ENCODE measurements at regions not wholly inside any gene's neighbourhood (a gene's known extent, or its start where the extent isn't known, plus 50 kb on each side); places are given as distances from the start of the nearest gene placed in this dataset.
A peak's percentile ranks its signal among the peaks of the same experiment; 100 is the strongest.

DNA sequence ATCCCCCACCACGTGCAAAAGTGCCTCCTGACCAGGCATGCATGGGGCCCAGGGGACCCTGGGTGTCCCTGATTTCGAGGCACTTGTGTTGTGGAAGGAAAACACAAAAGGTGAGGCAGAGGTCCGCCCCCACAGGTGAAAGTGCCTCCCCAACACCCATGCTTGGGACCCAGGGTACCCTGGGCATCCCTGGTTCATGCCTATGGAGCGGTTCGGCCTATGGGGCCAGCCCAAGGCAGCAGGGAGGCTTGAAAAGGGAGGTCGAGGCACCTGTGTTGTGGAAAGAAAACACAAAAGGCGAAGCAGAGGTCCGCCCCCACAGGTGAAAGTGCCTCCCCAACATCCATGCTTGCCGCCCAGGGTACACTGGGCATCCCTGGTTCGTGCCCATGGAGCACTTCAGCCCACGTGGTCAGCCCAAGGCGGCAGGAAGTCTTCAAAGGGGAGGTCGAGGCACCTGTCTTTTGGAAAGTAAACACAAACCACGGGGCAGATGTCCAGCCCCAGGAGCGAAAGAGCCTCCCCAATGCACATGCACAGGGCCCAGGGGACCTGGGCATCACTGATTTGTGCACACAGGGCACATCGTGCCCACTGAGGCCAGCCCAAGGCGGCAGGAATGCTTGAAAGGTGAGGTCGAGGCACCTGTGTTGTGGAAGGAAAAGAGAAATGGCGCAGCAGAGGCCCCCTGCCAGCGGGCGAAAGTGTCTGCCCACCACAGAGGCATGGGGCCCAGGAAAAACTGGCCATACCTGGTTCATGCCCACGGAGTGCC is 375.5 kb downstream of the ALG10 start:
- peak in 1 of 2 experiments; percentile 30 for DNase-seq (ENCODE audit: low read depth in 1 of 2, low spot score in 2 of 2)
- Histone ChIP-seq H3K9me3 (replicated peaks) (peaks cover 13% of the 10 kb centered on the region; the same call in 1 of the 2 replicates), H3K36me3 (no peaks in the 10 kb centered on the region)

GRCh38 chr12:34398366-34398705 is 376.0 kb downstream of the ALG10 start:
- H3K4me3 ChIP-seq = no peak overlapping the region
- peak in 1 of 2 experiments; percentile 27 for DNase-seq (ENCODE audit: low read depth in 1 of 2, low spot score in 2 of 2)
- H3K27me3 ChIP-seq (replicated peaks) = no peaks in the 10 kb centered on the region
- H3K27ac ChIP-seq = no peak overlapping the region
- no peaks in the 10 kb centered on the region for H3K4me1 ChIP-seq (replicated peaks)
- H3K9me3 ChIP-seq (replicated peaks) = peaks cover 18% of the 10 kb centered on the region
- H3K36me3 ChIP-seq = no peaks in the 10 kb centered on the region

More for the DNA sequence above, 375.5 kb downstream of the ALG10 start:
- Histone ChIP-seq H3K4me1 (replicated peaks) (no peaks in the 10 kb centered on the region), H3K27ac (no peak overlapping the region), H3K27me3 (replicated peaks) (no peaks in the 10 kb centered on the region), H3K4me3 (no peak overlapping the region)

GRCh38 chr12:34398706-34399630 is 376.7 kb downstream of the ALG10 start:
- Histone ChIP-seq H3K4me3 (no peak overlapping the region), H3K27ac (no peak overlapping the region), H3K9me3 (replicated peaks) (peaks cover 23% of the 10 kb centered on the region), H3K27me3 (replicated peaks) (no peaks in the 10 kb centered on the region), H3K4me1 (replicated peaks) (no peaks in the 10 kb centered on the region), H3K36me3 (no peaks in the 10 kb centered on the region)
- peak in 1 of 2 experiments; percentile 35 for DNase-seq (ENCODE audit: low read depth in 1 of 2, low spot score in 2 of 2)

DNA sequence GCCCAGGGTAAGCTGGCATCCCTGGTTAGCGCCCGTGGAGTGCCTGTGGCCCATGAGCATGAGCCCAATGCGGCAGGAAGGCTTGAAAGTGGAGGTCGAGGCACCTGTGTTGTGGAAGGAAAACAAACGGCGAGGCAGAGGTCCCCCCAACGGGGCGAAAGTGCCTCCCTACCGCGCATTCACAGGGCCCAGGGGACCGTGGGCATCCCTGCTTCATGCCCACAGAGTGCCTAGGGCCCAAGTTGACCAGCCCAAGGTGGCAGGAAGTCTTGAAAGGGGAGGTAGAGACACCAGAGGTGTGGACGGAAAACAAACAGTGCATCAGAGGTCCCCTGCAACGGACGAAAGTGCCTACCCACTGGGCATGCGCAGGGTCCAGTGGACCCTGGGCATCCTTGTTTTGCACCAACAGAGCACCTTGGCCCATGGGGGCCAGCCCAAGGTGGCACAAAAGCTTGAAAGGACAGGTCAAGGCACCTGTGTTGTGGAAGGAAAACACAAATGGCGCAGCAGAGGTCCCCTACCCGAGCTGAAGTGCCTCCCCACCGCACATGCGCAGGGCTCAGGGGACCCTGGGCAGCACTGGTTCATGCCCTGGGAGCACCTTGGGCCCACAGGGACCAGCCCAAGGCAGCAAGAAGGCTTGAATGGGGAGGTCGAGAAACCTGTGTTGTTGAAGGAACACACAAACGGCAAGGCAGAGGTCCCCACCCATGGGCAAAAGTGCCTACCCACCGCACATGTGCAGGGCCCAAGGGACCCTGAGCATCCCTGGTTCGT is 377.5 kb downstream of the ALG10 start:
- peaks cover 23% of the 10 kb centered on the region for H3K9me3 ChIP-seq (replicated peaks)
- H3K36me3 ChIP-seq = no peaks in the 10 kb centered on the region
- no peaks in the 10 kb centered on the region for H3K27me3 ChIP-seq (replicated peaks)
- H3K4me3 ChIP-seq = no peak overlapping the region
- H3K27ac ChIP-seq = no peak overlapping the region
- DNase-seq (ENCODE audit: low read depth in 1 of 2, low spot score in 2 of 2) = peak in 1 of 2 experiments; percentile 31
- no peaks in the 10 kb centered on the region for H3K4me1 ChIP-seq (replicated peaks)

DNA sequence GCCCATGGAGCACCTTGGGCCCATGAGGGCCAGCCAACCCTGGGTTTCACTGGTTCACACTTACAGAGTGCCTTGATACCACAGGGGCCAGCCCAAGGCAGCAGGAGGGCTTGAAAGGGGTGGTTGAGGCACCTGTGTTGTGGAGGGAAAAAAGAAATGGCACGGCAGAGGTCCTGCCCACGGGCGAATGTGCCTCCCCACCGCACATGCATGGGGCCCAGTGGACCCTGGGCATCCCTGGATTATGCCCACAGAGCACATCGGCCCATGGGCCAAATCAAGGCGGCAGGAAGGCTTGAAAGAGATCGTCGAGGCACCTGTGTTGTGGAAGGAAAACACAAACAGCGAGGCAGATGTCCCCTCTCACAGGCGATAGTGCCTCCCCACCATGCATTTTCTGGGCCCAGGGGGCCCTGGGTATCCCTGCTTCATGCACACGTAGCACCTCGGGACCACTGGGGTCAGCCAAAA is 378.1 kb downstream of the ALG10 start:
- no peak overlapping the region for H3K27ac ChIP-seq
- DNase-seq (ENCODE audit: low read depth in 1 of 2, low spot score in 2 of 2) = peak in 1 of 2 experiments; percentile 34
- peaks cover 23% of the 10 kb centered on the region for H3K9me3 ChIP-seq (replicated peaks)

DNA sequence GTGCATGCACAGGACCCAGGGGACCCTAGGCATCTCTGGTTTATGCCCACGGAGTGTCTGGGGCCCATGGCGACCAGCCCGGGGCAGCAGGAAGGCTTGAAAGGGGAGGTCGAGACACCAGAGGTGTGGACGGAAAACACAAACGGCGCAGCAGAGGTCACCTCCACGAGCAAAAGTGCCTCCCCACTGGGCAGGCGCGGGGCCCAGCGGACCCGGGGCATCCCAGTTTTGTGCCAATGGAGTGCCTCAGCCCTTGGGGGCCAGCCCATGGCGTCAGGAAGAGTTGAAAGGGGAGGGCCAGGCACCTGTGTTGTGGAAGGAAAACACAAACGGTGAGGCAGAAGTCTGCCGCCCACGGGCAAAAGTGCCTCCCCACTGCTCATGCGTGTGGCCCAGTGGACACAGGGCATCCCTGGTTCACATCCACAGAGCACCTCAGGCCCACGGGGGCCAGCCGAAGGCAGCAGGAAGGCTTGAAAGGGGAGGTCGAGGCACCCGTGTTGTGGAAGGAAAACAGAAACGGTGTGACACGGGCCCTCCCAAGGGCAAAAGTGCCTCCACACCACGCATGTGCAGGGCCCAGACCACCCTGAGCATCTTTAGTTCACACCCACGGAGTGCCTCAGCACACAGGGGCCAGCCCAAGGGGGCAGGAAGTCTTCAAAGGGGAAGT is 378.8 kb downstream of the ALG10 start:
- Histone ChIP-seq H3K4me3 (no peak overlapping the region), H3K36me3 (no peaks in the 10 kb centered on the region), H3K27ac (no peak overlapping the region), H3K27me3 (replicated peaks) (no peaks in the 10 kb centered on the region), H3K9me3 (replicated peaks) (peaks cover 21% of the 10 kb centered on the region), H3K4me1 (replicated peaks) (no peaks in the 10 kb centered on the region)
- DNase-seq (ENCODE audit: low read depth in 1 of 2, low spot score in 2 of 2) = peak in 1 of 2 experiments; percentile 34

More for the DNA sequence above, 378.1 kb downstream of the ALG10 start:
- H3K4me3 ChIP-seq = no peak overlapping the region
- no peaks in the 10 kb centered on the region for H3K36me3 ChIP-seq
- H3K4me1 ChIP-seq (replicated peaks) = no peaks in the 10 kb centered on the region
- H3K27me3 ChIP-seq (replicated peaks) = no peaks in the 10 kb centered on the region

DNA sequence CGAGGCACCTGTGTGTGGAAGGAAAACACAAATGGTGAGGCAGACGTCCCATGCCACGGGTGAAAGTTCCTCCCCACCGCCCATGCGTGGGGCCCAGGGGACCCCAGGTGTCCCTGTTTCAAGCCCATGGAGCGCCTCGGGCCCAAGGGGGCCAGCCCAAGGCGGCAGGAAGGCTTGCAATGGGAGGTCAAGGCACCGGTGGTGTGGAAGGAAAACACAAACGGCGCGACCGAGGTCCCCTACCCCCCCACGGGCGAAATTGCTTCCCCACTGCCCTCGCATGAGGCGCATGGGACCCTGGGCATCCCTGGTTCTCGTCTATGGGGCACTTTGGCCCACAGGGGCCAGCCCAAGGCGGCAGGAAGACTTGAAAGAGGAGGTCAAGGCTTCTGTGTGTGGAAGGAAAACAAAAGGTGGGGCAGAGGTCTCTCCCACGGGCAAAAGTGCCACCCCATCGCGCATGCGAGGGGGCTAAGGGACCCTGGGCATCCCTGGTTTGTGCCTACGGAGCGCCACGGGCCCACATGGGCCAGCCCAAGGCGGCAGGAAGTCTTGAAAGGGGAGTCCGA is 379.4 kb downstream of the ALG10 start:
- peaks cover 21% of the 10 kb centered on the region for H3K9me3 ChIP-seq (replicated peaks)
- no peak for DNase-seq (ENCODE audit: low read depth in 1 of 2, low spot score in 2 of 2)

DNA sequence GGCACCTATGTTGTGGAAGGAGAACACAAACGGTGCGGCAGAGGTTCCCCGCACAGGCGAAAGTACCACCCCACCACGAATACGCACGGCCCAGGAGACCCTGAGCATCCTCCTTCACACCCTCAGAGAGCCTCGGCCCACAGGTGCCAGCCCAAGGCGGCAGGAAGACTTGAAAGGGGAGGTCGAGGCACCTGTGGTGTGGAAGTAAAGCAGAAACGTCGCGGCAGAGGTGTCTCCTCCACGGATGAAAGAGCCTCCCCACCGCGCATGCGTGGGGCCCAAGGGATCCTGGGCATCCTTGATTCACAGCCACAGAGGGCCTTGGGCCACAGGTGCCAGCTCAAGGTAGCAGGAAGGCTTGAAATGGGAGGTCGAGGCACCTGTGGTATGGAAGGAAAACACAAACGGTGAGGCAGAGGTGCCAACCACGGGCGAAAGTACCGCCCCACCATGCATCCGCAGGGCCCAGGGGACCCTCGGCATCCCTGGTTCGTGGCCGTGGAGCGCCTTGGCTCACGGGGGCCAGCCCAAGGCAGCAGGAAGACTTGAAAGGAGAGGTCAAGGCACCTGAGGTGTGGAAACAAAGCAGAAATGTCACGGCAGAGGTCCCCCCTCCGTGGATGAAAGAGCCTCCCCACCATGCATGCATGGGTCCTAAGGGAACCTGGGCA is 380.1 kb downstream of the ALG10 start:
- Histone ChIP-seq H3K4me3 (no peak overlapping the region), H3K27ac (no peak overlapping the region), H3K27me3 (replicated peaks) (no peaks in the 10 kb centered on the region), H3K4me1 (replicated peaks) (no peaks in the 10 kb centered on the region), H3K9me3 (replicated peaks) (peaks cover 24% of the 10 kb centered on the region), H3K36me3 (no peaks in the 10 kb centered on the region)
- peak in 1 of 2 experiments; percentile 38 for DNase-seq (ENCODE audit: low read depth in 1 of 2, low spot score in 2 of 2)

More for the DNA sequence above, 379.4 kb downstream of the ALG10 start:
- H3K4me1 ChIP-seq (replicated peaks) = no peaks in the 10 kb centered on the region
- H3K36me3 ChIP-seq = no peaks in the 10 kb centered on the region
- no peaks in the 10 kb centered on the region for H3K27me3 ChIP-seq (replicated peaks)
- H3K4me3 ChIP-seq = no peak overlapping the region
- no peak overlapping the region for H3K27ac ChIP-seq

GRCh38 chr12:34402899-34403705 is 380.8 kb downstream of the ALG10 start:
- H3K27ac ChIP-seq = no peak overlapping the region
- peaks cover 24% of the 10 kb centered on the region for H3K9me3 ChIP-seq (replicated peaks)
- H3K27me3 ChIP-seq (replicated peaks) = no peaks in the 10 kb centered on the region
- no peaks in the 10 kb centered on the region for H3K4me1 ChIP-seq (replicated peaks)
- H3K36me3 ChIP-seq = no peaks in the 10 kb centered on the region
- peak in 1 of 2 experiments; percentile 29 for DNase-seq (ENCODE audit: low read depth in 1 of 2, low spot score in 2 of 2)
- H3K4me3 ChIP-seq = no peak overlapping the region

DNA sequence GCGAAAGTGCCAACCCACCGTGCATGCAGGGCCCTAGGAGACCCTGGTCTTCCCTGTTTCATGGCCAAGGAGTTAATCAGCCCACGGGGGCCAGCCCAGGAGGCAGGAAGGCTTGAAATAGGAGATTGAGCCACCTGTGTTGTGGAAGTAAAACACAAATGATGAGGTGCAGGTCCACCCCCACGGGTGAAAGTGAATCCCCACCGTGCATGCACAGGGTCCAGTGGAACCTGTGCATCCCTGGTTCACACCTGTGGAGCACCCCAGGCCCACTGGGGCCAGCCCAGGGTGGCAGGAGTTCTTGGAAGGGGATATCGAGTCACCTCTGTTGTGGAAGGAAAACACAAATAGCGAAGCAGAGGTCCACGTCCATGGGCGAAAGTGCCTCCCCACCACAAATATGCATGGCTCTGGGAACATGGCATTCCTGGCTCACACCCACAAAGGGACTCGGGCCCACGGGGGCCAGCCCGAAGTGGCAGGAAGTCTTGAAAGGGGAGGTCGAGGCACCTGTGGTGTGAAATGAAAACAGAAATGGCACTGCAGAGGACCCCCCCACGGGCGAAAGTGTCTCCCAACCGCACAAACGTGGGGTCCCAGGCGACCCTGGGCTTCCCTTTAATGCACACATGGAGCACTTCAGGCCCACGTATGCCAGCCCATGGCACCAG is 381.5 kb downstream of the ALG10 start:
- H3K36me3 ChIP-seq = no peaks in the 10 kb centered on the region
- H3K9me3 ChIP-seq (replicated peaks) = peaks cover 21% of the 10 kb centered on the region
- peak in 1 of 2 experiments; percentile 32 for DNase-seq (ENCODE audit: low read depth in 1 of 2, low spot score in 2 of 2)
- no peaks in the 10 kb centered on the region for H3K4me1 ChIP-seq (replicated peaks)
- no peak overlapping the region for H3K27ac ChIP-seq
- H3K27me3 ChIP-seq (replicated peaks) = no peaks in the 10 kb centered on the region
- no peak overlapping the region for H3K4me3 ChIP-seq
